Ovary (tissue), 7 donors: ENCODE measurements at regions not wholly inside any gene's neighbourhood (a gene's known extent, or its start where the extent isn't known, plus 50 kb on each side); places are given as distances from the start of the nearest gene placed in this dataset.

Experiments
- DNase-seq, 5 donors: peaks; one replicate each; pipeline ENCODE4 v3.0.0-alpha.2; 2019 to 2020
- H3K27ac ChIP-seq, 2 donors: fragments of 200-600 bp; one replicate each; pipeline versions ENCODE4 v1.5.1 to v1.8.0; 2019 to 2022
- H3K27me3 ChIP-seq: fragments of 200-600 bp; one replicate; pipeline ENCODE4 v1.8.0; 2022
- H3K36me3 ChIP-seq: fragments of 200-600 bp; sonication (generic); one replicate; pipeline ENCODE4 v1.5.1; 2019
- H3K4me1 ChIP-seq: one replicate; pipeline ENCODE4 v1.8.1; 2013; ENCODE audit warnings: mild to moderate bottlenecking, moderate library complexity; ENCODE audit not compliant: insufficient read depth
- H3K4me3 ChIP-seq: fragments of 200-600 bp; sonication (generic); one replicate; pipeline ENCODE4 v1.5.1; 2017
- H3K9me3 ChIP-seq, 2 donors: fragments of 200-600 bp in 1 of 2; sonication (generic) in 1 of 2; one replicate each; pipeline versions ENCODE4 v1.5.1 to v1.8.1; 2013 to 2019; ENCODE audit warnings: mild to moderate bottlenecking in 1 of 2, moderate library complexity in 1 of 2
- EP300 ChIP-seq: sonication (generic); formaldehyde crosslinking; IDR thresholded peaks from one replicate; pipeline ENCODE4 v1.6.1; 2017; ENCODE audit warnings: antibody characterized with exemption
- POLR2A ChIP-seq: fragments of 450-650 bp; IDR thresholded peaks from one replicate; pipeline ENCODE4 v1.6.1; 2017; ENCODE audit warnings: antibody characterized with exemption, mild to moderate bottlenecking, moderate library complexity
- WGBS, 3 donors: extraction: QIAGEN DNeasy Blood & Tissue Kit in 1 of 3; methylation state at CpG; one replicate each; pipeline versions ENCODE4 v1.1.5 to v1.1.7; 2013 to 2017; 5-methylcytosine and 5-hydroxymethylcytosine counted together
- intact Hi-C, 4 donors: fragments of 100-400 bp; cut with DNase I; formaldehyde crosslinking; loops; one replicate each; pipeline versions ENCODE4 v1.11.0 to v1.15.1; 2022 to 2023
- TF ChIP-seq, protein P1 (sequence below), 3 donors: fragments of 450-650 bp in 2 of 3; fragments of 200-600 bp in 1 of 3; IDR thresholded peaks; one replicate each; pipeline versions ENCODE4 v1.5.1 to v1.8.0; 2016 to 2022; ENCODE audit warnings: antibody characterized with exemption in 3 of 3, mild to moderate bottlenecking in 1 of 3
- donor health status: DM: no; HTN: no; CAD: no; lungs with moderate emphysema.
- donor health status: DM: no; HTN: no; CAD: no.
- donor health status: Bipolar disorder and iron deficiency.
- donor health status: DM: no; HTN: no; CAD: no.
- donor health status: DM: yes; HTN: yes; CAD: no.

DNA sequence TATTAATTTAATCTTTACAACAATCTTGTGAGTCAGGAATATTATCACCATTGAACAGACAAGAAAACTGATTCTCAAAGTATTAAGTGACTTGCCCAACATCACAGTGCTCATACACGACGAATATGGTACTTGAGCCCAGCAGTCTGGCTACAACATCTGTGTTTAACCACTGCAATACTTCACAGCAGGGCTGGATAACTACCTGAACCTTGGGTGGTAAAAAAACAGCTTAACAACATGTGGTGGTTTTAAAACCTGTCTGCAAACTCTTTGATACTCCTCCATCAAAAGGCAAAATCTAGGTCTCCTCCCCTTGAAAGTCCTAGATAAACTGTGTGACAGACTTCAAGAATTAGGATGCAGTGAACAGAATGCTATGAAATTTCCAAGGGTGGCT, 424.6 kb upstream of the CADM1 start:
- no peaks in the 10 kb centered on the region for H3K27me3 ChIP-seq
- WGBS, 3 donors = 63 to 87% (median 80%) methylated on average over 2 of the region's 2 CpGs
- H3K27ac ChIP-seq = no peak overlapping the region
- no peaks in the 10 kb centered on the region for H3K4me1 ChIP-seq
- H3K9me3 ChIP-seq = no peaks in the 10 kb centered on the region
- no peak for DNase-seq
- intact Hi-C loops = no loop called here
- H3K36me3 ChIP-seq = no peaks in the 10 kb centered on the region
- H3K4me3 ChIP-seq = no peak overlapping the region
- TF ChIP-seq EP300 (no peak), POLR2A (no peak)
- TF ChIP-seq, protein P1, sequence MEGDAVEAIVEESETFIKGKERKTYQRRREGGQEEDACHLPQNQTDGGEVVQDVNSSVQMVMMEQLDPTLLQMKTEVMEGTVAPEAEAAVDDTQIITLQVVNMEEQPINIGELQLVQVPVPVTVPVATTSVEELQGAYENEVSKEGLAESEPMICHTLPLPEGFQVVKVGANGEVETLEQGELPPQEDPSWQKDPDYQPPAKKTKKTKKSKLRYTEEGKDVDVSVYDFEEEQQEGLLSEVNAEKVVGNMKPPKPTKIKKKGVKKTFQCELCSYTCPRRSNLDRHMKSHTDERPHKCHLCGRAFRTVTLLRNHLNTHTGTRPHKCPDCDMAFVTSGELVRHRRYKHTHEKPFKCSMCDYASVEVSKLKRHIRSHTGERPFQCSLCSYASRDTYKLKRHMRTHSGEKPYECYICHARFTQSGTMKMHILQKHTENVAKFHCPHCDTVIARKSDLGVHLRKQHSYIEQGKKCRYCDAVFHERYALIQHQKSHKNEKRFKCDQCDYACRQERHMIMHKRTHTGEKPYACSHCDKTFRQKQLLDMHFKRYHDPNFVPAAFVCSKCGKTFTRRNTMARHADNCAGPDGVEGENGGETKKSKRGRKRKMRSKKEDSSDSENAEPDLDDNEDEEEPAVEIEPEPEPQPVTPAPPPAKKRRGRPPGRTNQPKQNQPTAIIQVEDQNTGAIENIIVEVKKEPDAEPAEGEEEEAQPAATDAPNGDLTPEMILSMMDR (IDR thresholded peaks at IDR 0.05) = no peak

DNA sequence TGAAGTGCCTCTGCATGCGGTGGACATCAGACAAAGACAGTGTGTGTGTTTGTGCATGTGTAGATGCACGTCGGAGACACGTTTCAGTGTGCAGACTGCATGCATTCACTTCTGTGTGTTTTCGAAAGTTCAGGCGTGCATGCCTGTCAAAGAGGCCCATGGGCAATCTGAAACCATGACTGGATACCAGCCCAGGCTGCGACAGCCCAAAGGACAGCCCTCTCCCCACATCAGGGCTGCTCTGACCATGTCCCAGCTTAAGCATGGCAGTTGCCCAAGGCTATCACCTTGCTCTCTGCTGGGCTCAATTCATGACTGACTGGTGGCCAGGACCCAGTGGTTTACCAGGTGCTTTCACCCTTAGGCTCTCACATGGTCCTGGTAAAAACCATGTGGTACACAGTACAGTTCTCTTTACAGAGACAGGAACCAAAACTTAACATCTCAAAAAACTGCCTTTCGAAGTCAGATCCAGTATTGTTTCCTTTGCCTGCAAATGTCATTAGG, 423.7 kb upstream of the CADM1 start:
- no peak for DNase-seq
- TF ChIP-seq, protein P1 (IDR thresholded peaks at IDR 0.05) = no peak
- no peak for TF ChIP-seq POLR2A
- no peak for TF ChIP-seq EP300

DNA sequence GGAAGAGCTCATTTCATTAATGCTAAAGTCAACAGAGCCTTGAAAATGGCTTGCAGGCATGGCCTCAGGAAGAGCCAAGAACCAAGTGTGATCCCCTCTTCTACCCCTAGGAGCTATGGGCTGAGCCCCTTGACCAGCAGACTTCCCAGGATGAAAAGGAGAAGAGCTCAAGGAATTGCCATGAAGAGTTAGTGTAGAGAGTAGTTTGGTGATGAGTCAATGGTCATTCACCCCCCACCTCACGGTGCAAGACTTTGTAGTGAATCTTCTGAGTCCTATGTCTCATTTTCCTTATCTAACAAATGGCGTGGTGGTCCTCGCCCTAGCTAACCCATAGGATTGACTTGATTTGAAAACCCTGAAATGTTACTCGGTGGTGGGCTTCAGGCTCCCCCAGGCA, 422.4 kb upstream of the CADM1 start:
- Histone ChIP-seq H3K4me3 (no peak overlapping the region), H3K9me3 (peaks cover 0 to 4% of the 10 kb centered on the region in 2 donors), H3K36me3 (no peaks in the 10 kb centered on the region), H3K4me1 (no peaks in the 10 kb centered on the region), H3K27ac (no peak overlapping the region), H3K27me3 (no peaks in the 10 kb centered on the region)
- TF ChIP-seq POLR2A = no peak
- TF ChIP-seq, protein P1 (IDR thresholded peaks at IDR 0.05) = no peak
- TF ChIP-seq EP300 = no peak
- no peak for DNase-seq
- whole genome bisulfite sequencing, 3 donors = 88 to 94% (median 93%) methylated on average over 4 of the region's 4 CpGs
- intact Hi-C loops = no loop called here

More for the DNA sequence above, 423.7 kb upstream of the CADM1 start:
- Histone ChIP-seq H3K27me3 (no peaks in the 10 kb centered on the region), H3K4me1 (no peaks in the 10 kb centered on the region), H3K4me3 (no peak overlapping the region), H3K27ac (no peak overlapping the region), H3K36me3 (no peaks in the 10 kb centered on the region), H3K9me3 (peaks cover 0 to 4% of the 10 kb centered on the region in 2 donors)
- WGBS, 3 donors = 85 to 93% (median 92%) methylated on average over 8 of the region's 8 CpGs
- intact Hi-C loops = no loop called here

DNA sequence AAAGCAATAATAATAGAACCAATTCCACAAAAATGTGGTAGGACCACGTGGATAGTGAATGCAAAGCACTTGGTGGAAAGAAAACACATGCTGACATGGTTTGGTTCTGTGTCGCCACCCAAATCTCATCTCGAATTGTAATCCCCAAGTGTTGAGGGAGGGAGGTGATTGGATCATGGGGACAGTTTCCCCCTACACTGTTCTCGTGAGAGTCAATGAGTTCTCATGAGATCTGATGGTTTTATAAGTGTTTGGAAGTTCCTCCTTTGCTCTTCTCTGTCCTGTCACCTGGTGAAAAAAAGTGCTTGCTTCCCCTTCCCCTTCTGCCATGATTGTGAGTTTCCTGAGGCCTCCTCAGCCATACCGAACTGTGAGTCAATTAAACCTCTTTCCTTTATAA, 421.9 kb upstream of the CADM1 start:
- Histone ChIP-seq H3K27ac (no peak overlapping the region), H3K36me3 (no peaks in the 10 kb centered on the region), H3K4me3 (no peak overlapping the region), H3K27me3 (no peaks in the 10 kb centered on the region), H3K4me1 (no peaks in the 10 kb centered on the region), H3K9me3 (peaks cover 0 to 4% of the 10 kb centered on the region in 2 donors)
- WGBS, 3 donors = 87 to 91% (median 87%) methylated on average over 5 of the region's 5 CpGs
- intact Hi-C loops = no loop called here
- DNase-seq = no peak
- no peak for TF ChIP-seq POLR2A
- no peak for TF ChIP-seq EP300
- TF ChIP-seq, protein P1 (IDR thresholded peaks at IDR 0.05) = no peak
